ENCODE measurements at regions not wholly inside any gene's neighbourhood (a gene's known extent, or its start where the extent isn't known, plus 50 kb on each side); places are given as distances from the start of the nearest gene placed in this dataset.

DNA sequence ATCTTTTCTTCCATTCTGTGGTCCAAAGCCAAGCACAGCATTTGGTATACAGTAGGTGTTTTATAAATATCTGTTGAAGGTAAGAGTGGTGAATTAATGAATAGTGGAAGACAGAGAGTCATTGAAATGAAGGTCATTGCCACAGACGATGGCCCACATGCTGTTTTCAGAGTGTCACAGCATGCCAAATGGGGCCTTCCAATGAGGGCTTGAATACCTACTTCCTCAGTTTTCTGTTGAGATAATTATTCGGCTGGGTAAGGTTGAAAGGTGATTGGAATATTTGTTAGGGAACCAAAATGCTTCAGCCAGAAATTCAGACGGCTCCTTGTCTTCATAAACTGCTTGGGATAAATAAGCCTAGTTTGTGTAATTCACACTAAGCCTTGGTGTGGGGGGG is 205.3 kb upstream of the TBL1XR1 start:
- no peak for DNase-seq (ENCODE audit: low spot score)
- no peak overlapping the region for H3K4me3 ChIP-seq (ENCODE audit: low read depth in 1 of 3, low read length in 3 of 3)
- no peaks in the 10 kb centered on the region for H3K9me3 ChIP-seq (ENCODE audit: control insufficient read depth in 4 of 4, low read length in 3 of 4)
- H3K4me1 ChIP-seq (ENCODE audit: control insufficient read depth in 4 of 4, insufficient read depth in 4 of 4, low read length in 3 of 4), result peaks cover 0 to 1% (median 0%) of the 10 kb centered on the region in 4 donors
- H3K36me3 ChIP-seq (ENCODE audit: control insufficient read depth in 4 of 4, insufficient read depth in 3 of 4, low read depth in 1 of 4, low read length in 3 of 4), result no peaks in the 10 kb centered on the region
- H3K27ac ChIP-seq (ENCODE audit: low read depth in 1 of 2, low read length in 2 of 2), result no peak overlapping the region
- WGBS, result 92% methylated on average over 3 of the region's 3 CpGs
- H3K27me3 ChIP-seq (ENCODE audit: control insufficient read depth in 4 of 4, insufficient read depth in 4 of 4, low read length in 3 of 4), result no peaks in the 10 kb centered on the region
- no peak for TF ChIP-seq TAF1 (conservative IDR thresholded peaks at IDR 0.05)
- TF ChIP-seq HNF4G (IDR thresholded peaks at IDR 0.05), result no peak
- TF ChIP-seq, protein P1, sequence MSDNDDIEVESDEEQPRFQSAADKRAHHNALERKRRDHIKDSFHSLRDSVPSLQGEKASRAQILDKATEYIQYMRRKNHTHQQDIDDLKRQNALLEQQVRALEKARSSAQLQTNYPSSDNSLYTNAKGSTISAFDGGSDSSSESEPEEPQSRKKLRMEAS (IDR thresholded peaks at IDR 0.05), result no peak
- no peak for TF ChIP-seq FOXA1 (IDR thresholded peaks at IDR 0.05)
- TF ChIP-seq GABPA (IDR thresholded peaks at IDR 0.05 in 1 of 2, conservative IDR thresholded peaks at IDR 0.05 in 1 of 2), result no peak
- no peak for TF ChIP-seq EGR1 (IDR thresholded peaks at IDR 0.05; ENCODE audit: low read depth in 2 of 2)
- no peak for TF ChIP-seq RXRA (IDR thresholded peaks at IDR 0.05)
- no peak for TF ChIP-seq JUND (IDR thresholded peaks at IDR 0.05)
- TF ChIP-seq ZBTB33 (IDR thresholded peaks at IDR 0.05), result no peak
- TF ChIP-seq YY1 (IDR thresholded peaks at IDR 0.05), result no peak
- TF ChIP-seq ATF3 (IDR thresholded peaks at IDR 0.05), result no peak
- TF ChIP-seq RAD21 (IDR thresholded peaks at IDR 0.05), result no peak
- TF ChIP-seq HNF4A (conservative IDR thresholded peaks at IDR 0.05), result no peak
- H3K9ac ChIP-seq (ENCODE audit: low read depth in 1 of 2, low read length in 2 of 2), result no peak overlapping the region

- H3K4me1 ChIP-seq (ENCODE audit: control insufficient read depth in 4 of 4, insufficient read depth in 4 of 4, low read length in 3 of 4), result peaks cover 0 to 1% (median 0%) of the 10 kb centered on the region in 4 donors
- no peaks in the 10 kb centered on the region for H3K36me3 ChIP-seq (ENCODE audit: control insufficient read depth in 4 of 4, insufficient read depth in 3 of 4, low read depth in 1 of 4, low read length in 3 of 4)
- DNase-seq (ENCODE audit: low spot score), result no peak
- H3K27ac ChIP-seq (ENCODE audit: low read depth in 1 of 2, low read length in 2 of 2), result no peak overlapping the region
- no peak overlapping the region for H3K4me3 ChIP-seq (ENCODE audit: low read depth in 1 of 3, low read length in 3 of 3)
- H3K9me3 ChIP-seq (ENCODE audit: control insufficient read depth in 4 of 4, low read length in 3 of 4), result no peaks in the 10 kb centered on the region
- 94% methylated on average over 3 of the region's 3 CpGs for WGBS
- no peak for TF ChIP-seq HNF4A (conservative IDR thresholded peaks at IDR 0.05)
- TF ChIP-seq TAF1 (conservative IDR thresholded peaks at IDR 0.05), result no peak
- no peak for TF ChIP-seq GABPA (IDR thresholded peaks at IDR 0.05 in 1 of 2, conservative IDR thresholded peaks at IDR 0.05 in 1 of 2)
- TF ChIP-seq HNF4G (IDR thresholded peaks at IDR 0.05), result no peak
- TF ChIP-seq JUND (IDR thresholded peaks at IDR 0.05), result no peak
- no peak for TF ChIP-seq ATF3 (IDR thresholded peaks at IDR 0.05)
- no peak for TF ChIP-seq RAD21 (IDR thresholded peaks at IDR 0.05)
- TF ChIP-seq, protein P2, sequence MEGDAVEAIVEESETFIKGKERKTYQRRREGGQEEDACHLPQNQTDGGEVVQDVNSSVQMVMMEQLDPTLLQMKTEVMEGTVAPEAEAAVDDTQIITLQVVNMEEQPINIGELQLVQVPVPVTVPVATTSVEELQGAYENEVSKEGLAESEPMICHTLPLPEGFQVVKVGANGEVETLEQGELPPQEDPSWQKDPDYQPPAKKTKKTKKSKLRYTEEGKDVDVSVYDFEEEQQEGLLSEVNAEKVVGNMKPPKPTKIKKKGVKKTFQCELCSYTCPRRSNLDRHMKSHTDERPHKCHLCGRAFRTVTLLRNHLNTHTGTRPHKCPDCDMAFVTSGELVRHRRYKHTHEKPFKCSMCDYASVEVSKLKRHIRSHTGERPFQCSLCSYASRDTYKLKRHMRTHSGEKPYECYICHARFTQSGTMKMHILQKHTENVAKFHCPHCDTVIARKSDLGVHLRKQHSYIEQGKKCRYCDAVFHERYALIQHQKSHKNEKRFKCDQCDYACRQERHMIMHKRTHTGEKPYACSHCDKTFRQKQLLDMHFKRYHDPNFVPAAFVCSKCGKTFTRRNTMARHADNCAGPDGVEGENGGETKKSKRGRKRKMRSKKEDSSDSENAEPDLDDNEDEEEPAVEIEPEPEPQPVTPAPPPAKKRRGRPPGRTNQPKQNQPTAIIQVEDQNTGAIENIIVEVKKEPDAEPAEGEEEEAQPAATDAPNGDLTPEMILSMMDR (IDR thresholded peaks at IDR 0.05; ENCODE audit: low read depth, low read length, missing input control), result no peak
- no peak for TF ChIP-seq SP1 (IDR thresholded peaks at IDR 0.05)
- TF ChIP-seq FOXA2 (IDR thresholded peaks at IDR 0.05), result no peak
- TF ChIP-seq, protein P1 (IDR thresholded peaks at IDR 0.05), result no peak
- no peak for TF ChIP-seq FOXA1 (IDR thresholded peaks at IDR 0.05)
- no peak for TF ChIP-seq EGR1 (IDR thresholded peaks at IDR 0.05; ENCODE audit: low read depth in 2 of 2)
- no peak for TF ChIP-seq ZBTB33 (IDR thresholded peaks at IDR 0.05)
- H3K9ac ChIP-seq (ENCODE audit: low read depth in 1 of 2, low read length in 2 of 2), result no peak overlapping the region
- no peaks in the 10 kb centered on the region for H3K27me3 ChIP-seq (ENCODE audit: control insufficient read depth in 4 of 4, insufficient read depth in 4 of 4, low read length in 3 of 4)
These were observed 207.9 kb upstream of the TBL1XR1 start for GRCh38 chr3:177405191-177405672.
